ENCODE measurements at regions not wholly inside any gene's neighbourhood (a gene's known extent, or its start where the extent isn't known, plus 50 kb on each side); places are given as distances from the start of the nearest gene placed in this dataset.

GRCh38 chr17:36814958-36815357 lies 122.3 kb upstream of the LHX1 start:
- DNase-seq (ENCODE audit: low read depth in 3 of 3, low spot score in 1 of 3): no peak

GRCh38 chr17:36816214-36816906 lies 120.9 kb upstream of the LHX1 start:
- no peak for DNase-seq (ENCODE audit: low read depth in 3 of 3, low spot score in 1 of 3)

GRCh38 chr17:36816907-36817288 lies 120.4 kb upstream of the LHX1 start:
- DNase-seq (ENCODE audit: low read depth in 3 of 3, low spot score in 1 of 3): no peak

- DNase-seq (ENCODE audit: low read depth in 3 of 3, low spot score in 1 of 3): no peak
Measured at GRCh38 chr17:36817483-36818048, 119.7 kb upstream of the LHX1 start.

GRCh38 chr17:36818134-36818825 lies 119.0 kb upstream of the LHX1 start:
- DNase-seq (ENCODE audit: low read depth in 3 of 3, low spot score in 1 of 3): no peak

GRCh38 chr17:36823850-36824677 lies 113.2 kb upstream of the LHX1 start:
- DNase-seq (ENCODE audit: low read depth in 3 of 3, low spot score in 1 of 3): no peak

- no peak for DNase-seq (ENCODE audit: low read depth in 3 of 3, low spot score in 1 of 3)
Measured at GRCh38 chr17:36824678-36825101, 112.6 kb upstream of the LHX1 start.

GRCh38 chr17:36825113-36825512 lies 112.2 kb upstream of the LHX1 start:
- DNase-seq (ENCODE audit: low read depth in 3 of 3, low spot score in 1 of 3): no peak

- DNase-seq (ENCODE audit: low read depth in 3 of 3, low spot score in 1 of 3): no peak
Measured at GRCh38 chr17:36825521-36825920, 111.8 kb upstream of the LHX1 start.

GRCh38 chr17:36825951-36826350 lies 111.3 kb upstream of the LHX1 start:
- no peak for DNase-seq (ENCODE audit: low read depth in 3 of 3, low spot score in 1 of 3)

GRCh38 chr17:36827081-36827480 lies 110.2 kb upstream of the LHX1 start:
- no peak for DNase-seq (ENCODE audit: low read depth in 3 of 3, low spot score in 1 of 3)

GRCh38 chr17:36829676-36830075 lies 107.6 kb upstream of the LHX1 start:
- no peak for DNase-seq (ENCODE audit: low read depth in 3 of 3, low spot score in 1 of 3)

- DNase-seq (ENCODE audit: low read depth in 3 of 3, low spot score in 1 of 3): no peak
Measured at GRCh38 chr17:36833279-36833678, 104.0 kb upstream of the LHX1 start.

GRCh38 chr17:36835036-36835435 lies 102.2 kb upstream of the LHX1 start:
- DNase-seq (ENCODE audit: low read depth in 3 of 3, low spot score in 1 of 3): no peak

GRCh38 chr17:36837195-36837938 lies 99.9 kb upstream of the LHX1 start:
- DNase-seq (ENCODE audit: low read depth in 3 of 3, low spot score in 1 of 3): no peak

GRCh38 chr17:36837939-36838272 lies 99.4 kb upstream of the LHX1 start:
- DNase-seq (ENCODE audit: low read depth in 3 of 3, low spot score in 1 of 3): no peak

- no peak for DNase-seq (ENCODE audit: low read depth in 3 of 3, low spot score in 1 of 3)
Measured at GRCh38 chr17:36839256-36839655, 98.0 kb upstream of the LHX1 start.

GRCh38 chr17:36840796-36841195 lies 96.5 kb upstream of the LHX1 start:
- DNase-seq (ENCODE audit: low read depth in 3 of 3, low spot score in 1 of 3): no peak

GRCh38 chr17:36842231-36842819 lies 95.0 kb upstream of the LHX1 start:
- DNase-seq (ENCODE audit: low read depth in 3 of 3, low spot score in 1 of 3): no peak

GRCh38 chr17:36842963-36843558 lies 94.2 kb upstream of the LHX1 start:
- no peak for DNase-seq (ENCODE audit: low read depth in 3 of 3, low spot score in 1 of 3)

Measured in stimulated activated CD4-positive, alpha-beta T cell treated with anti-CD3 and anti-CD28 coated beads, TNF-alpha, amount 100 ng/mL, for 1 hour (primary cell).